IgD-negative memory B cell (primary cell): ENCODE measurements at regions not wholly inside any gene's neighbourhood (a gene's known extent, or its start where the extent isn't known, plus 50 kb on each side); places are given as distances from the start of the nearest gene placed in this dataset.

ENCODE experiments used
- H3K27ac Mint-ChIP-seq, 3 donors: one replicate each; pipeline ENCODE4 v1.8.0; 2020 to 2022; ENCODE audit warnings: mild to moderate bottlenecking in 3 of 3, mixed read lengths in 3 of 3, moderate library complexity in 1 of 3
- H3K27me3 Mint-ChIP-seq: one replicate; pipeline ENCODE4 v1.8.0; 2021; ENCODE audit warnings: mixed read lengths
- H3K36me3 Mint-ChIP-seq: one replicate; pipeline ENCODE4 v1.8.0; 2020; ENCODE audit warnings: mild to moderate bottlenecking, mixed read lengths
- H3K4me1 Mint-ChIP-seq, 3 donors: one replicate each; pipeline ENCODE4 v1.8.0; 2020 to 2022; ENCODE audit warnings: mixed read lengths in 3 of 3, mild to moderate bottlenecking in 1 of 3
- H3K4me3 Mint-ChIP-seq, 4 donors: one replicate each; pipeline ENCODE4 v1.8.0; 2020 to 2022; ENCODE audit warnings: mild to moderate bottlenecking in 4 of 4, mixed read lengths in 4 of 4, moderate library complexity in 3 of 4
- H3K9me3 Mint-ChIP-seq, 3 donors: one replicate each; pipeline ENCODE4 v1.8.0; 2020 to 2021; ENCODE audit warnings: mixed read lengths in 3 of 3, mild to moderate bottlenecking in 1 of 3

- no peaks in the 10 kb centered on the region for H3K27me3 Mint-ChIP-seq
These were observed 114.3 kb downstream of the LITAF start for GRCh38 chr16:11472410-11472809.

GRCh38 chr16:11472851-11473250 lies 113.9 kb downstream of the LITAF start:
- H3K27ac Mint-ChIP-seq = no peak overlapping the region
- H3K4me1 Mint-ChIP-seq = no peaks in the 10 kb centered on the region
- H3K36me3 Mint-ChIP-seq = peaks cover 2% of the 10 kb centered on the region
- no peaks in the 10 kb centered on the region for H3K27me3 Mint-ChIP-seq
- no peaks in the 10 kb centered on the region for H3K9me3 Mint-ChIP-seq
- H3K4me3 Mint-ChIP-seq = no peak overlapping the region

More at GRCh38 chr16:11472410-11472809, 114.3 kb downstream of the LITAF start:
- Mint-ChIP-seq H3K9me3 (no peaks in the 10 kb centered on the region), H3K36me3 (peaks cover 5% of the 10 kb centered on the region), H3K4me3 (no peak overlapping the region), H3K27ac (no peak overlapping the region), H3K4me1 (no peaks in the 10 kb centered on the region)

GRCh38 chr16:11473728-11474127 lies 113.0 kb downstream of the LITAF start:
- Mint-ChIP-seq H3K27ac (no peak overlapping the region), H3K4me3 (no peak overlapping the region), H3K36me3 (peaks cover 4% of the 10 kb centered on the region), H3K9me3 (no peaks in the 10 kb centered on the region), H3K27me3 (no peaks in the 10 kb centered on the region), H3K4me1 (no peaks in the 10 kb centered on the region)

- no peaks in the 10 kb centered on the region for H3K4me1 Mint-ChIP-seq
- peaks cover 0 to 2% (median 0%) of the 10 kb centered on the region in 3 donors for H3K9me3 Mint-ChIP-seq
- H3K27ac Mint-ChIP-seq = peak overlapping the region in 1 of 3 donors; percentile 24
- no peaks in the 10 kb centered on the region for H3K27me3 Mint-ChIP-seq
- peaks cover 8% of the 10 kb centered on the region for H3K36me3 Mint-ChIP-seq
- no peak overlapping the region for H3K4me3 Mint-ChIP-seq
These were observed 112.0 kb downstream of the LITAF start for GRCh38 chr16:11474617-11475291.

- Mint-ChIP-seq H3K36me3 (peaks cover 9% of the 10 kb centered on the region), H3K27ac (no peak overlapping the region), H3K4me3 (peak overlapping the region in 1 of 4 donors; percentile 56), H3K9me3 (peaks cover 0 to 8% (median 6%) of the 10 kb centered on the region in 3 donors), H3K27me3 (no peaks in the 10 kb centered on the region), H3K4me1 (no peaks in the 10 kb centered on the region)
These were observed 110.7 kb downstream of the LITAF start for GRCh38 chr16:11475896-11476630.

- H3K4me1 Mint-ChIP-seq = no peaks in the 10 kb centered on the region
- peaks cover 10% of the 10 kb centered on the region for H3K36me3 Mint-ChIP-seq
- H3K9me3 Mint-ChIP-seq = peaks cover 0 to 8% (median 6%) of the 10 kb centered on the region in 3 donors
- H3K4me3 Mint-ChIP-seq = no peak overlapping the region
- H3K27ac Mint-ChIP-seq = no peak overlapping the region
- H3K27me3 Mint-ChIP-seq = no peaks in the 10 kb centered on the region
These were observed 110.0 kb downstream of the LITAF start for GRCh38 chr16:11476676-11477075.

GRCh38 chr16:11478431-11479119 lies 108.1 kb downstream of the LITAF start:
- Mint-ChIP-seq H3K36me3 (peaks cover 10% of the 10 kb centered on the region), H3K4me3 (no peak overlapping the region), H3K27me3 (no peaks in the 10 kb centered on the region), H3K27ac (no peak overlapping the region), H3K4me1 (no peaks in the 10 kb centered on the region), H3K9me3 (peaks cover 8 to 23% (median 10%) of the 10 kb centered on the region in 3 donors)

GRCh38 chr16:11479916-11480315 lies 106.8 kb downstream of the LITAF start:
- H3K27ac Mint-ChIP-seq = no peak overlapping the region
- H3K4me1 Mint-ChIP-seq = no peaks in the 10 kb centered on the region
- no peaks in the 10 kb centered on the region for H3K27me3 Mint-ChIP-seq
- H3K36me3 Mint-ChIP-seq = peaks cover 15% of the 10 kb centered on the region
- peaks cover 8 to 27% (median 17%) of the 10 kb centered on the region in 3 donors for H3K9me3 Mint-ChIP-seq
- H3K4me3 Mint-ChIP-seq = peak overlapping the region in 1 of 4 donors; percentile 65

- Mint-ChIP-seq H3K27me3 (no peaks in the 10 kb centered on the region), H3K4me1 (no peaks in the 10 kb centered on the region), H3K27ac (no peak overlapping the region), H3K4me3 (peak overlapping the region in 1 of 4 donors; percentile 46), H3K9me3 (peaks cover 8 to 27% (median 17%) of the 10 kb centered on the region in 3 donors), H3K36me3 (peaks cover 15% of the 10 kb centered on the region)
These were observed 106.1 kb downstream of the LITAF start for GRCh38 chr16:11480634-11481033.

- H3K36me3 Mint-ChIP-seq = peaks cover 17% of the 10 kb centered on the region
- H3K27ac Mint-ChIP-seq = no peak overlapping the region
- H3K4me1 Mint-ChIP-seq = no peaks in the 10 kb centered on the region
- peaks cover 8 to 27% (median 17%) of the 10 kb centered on the region in 3 donors for H3K9me3 Mint-ChIP-seq
- no peak overlapping the region for H3K4me3 Mint-ChIP-seq
- no peaks in the 10 kb centered on the region for H3K27me3 Mint-ChIP-seq
These were observed 104.7 kb downstream of the LITAF start for GRCh38 chr16:11481987-11482386.

- Mint-ChIP-seq H3K27me3 (no peaks in the 10 kb centered on the region), H3K36me3 (peaks cover 19% of the 10 kb centered on the region), H3K4me1 (no peaks in the 10 kb centered on the region), H3K9me3 (peaks cover 8 to 27% (median 19%) of the 10 kb centered on the region in 3 donors), H3K27ac (no peak overlapping the region), H3K4me3 (peak overlapping the region in 2 of 4 donors; percentile 34 to 72)
These were observed 103.6 kb downstream of the LITAF start for GRCh38 chr16:11482946-11483748.

GRCh38 chr16:11484691-11485258 lies 101.9 kb downstream of the LITAF start:
- H3K27ac Mint-ChIP-seq = no peak overlapping the region
- no peak overlapping the region for H3K4me3 Mint-ChIP-seq
- H3K9me3 Mint-ChIP-seq = peaks cover 6 to 27% (median 20%) of the 10 kb centered on the region in 3 donors
- H3K36me3 Mint-ChIP-seq = peaks cover 16% of the 10 kb centered on the region
- no peaks in the 10 kb centered on the region for H3K27me3 Mint-ChIP-seq
- no peaks in the 10 kb centered on the region for H3K4me1 Mint-ChIP-seq

- Mint-ChIP-seq H3K4me3 (no peak overlapping the region), H3K27me3 (no peaks in the 10 kb centered on the region), H3K4me1 (no peaks in the 10 kb centered on the region), H3K27ac (peak overlapping the region in 1 of 3 donors; percentile 29), H3K9me3 (peaks cover 7 to 26% (median 21%) of the 10 kb centered on the region in 3 donors), H3K36me3 (peaks cover 15% of the 10 kb centered on the region)
These were observed 101.0 kb downstream of the LITAF start for GRCh38 chr16:11485676-11486075.

- Mint-ChIP-seq H3K4me3 (no peak overlapping the region), H3K9me3 (peaks cover 7 to 24% (median 21%) of the 10 kb centered on the region in 3 donors), H3K4me1 (no peaks in the 10 kb centered on the region), H3K27ac (no peak overlapping the region), H3K36me3 (peaks cover 12% of the 10 kb centered on the region), H3K27me3 (no peaks in the 10 kb centered on the region)
These were observed 99.4 kb downstream of the LITAF start for GRCh38 chr16:11487289-11487688.
